ENCODE measurements at regions not wholly inside any gene's neighbourhood (a gene's known extent, or its start where the extent isn't known, plus 50 kb on each side); places are given as distances from the start of the nearest gene placed in this dataset.

GRCh38 chr1:56298866-56299265 is 280.5 kb downstream of the PLPP3 start:
- Histone ChIP-seq H3K27ac (ENCODE audit: low read length) (no peak overlapping the region), H3K9me3 (ENCODE audit: control insufficient read depth, insufficient read depth, low read length) (no peaks in the 10 kb centered on the region), H3K4me1 (ENCODE audit: control insufficient read depth, insufficient read depth, low read length) (no peaks in the 10 kb centered on the region), H3K27me3 (ENCODE audit: control insufficient read depth, insufficient read depth, low read length) (no peaks in the 10 kb centered on the region), H3K36me3 (ENCODE audit: control insufficient read depth, insufficient read depth, low read length) (no peaks in the 10 kb centered on the region), H3K4me3 (ENCODE audit: low read length) (no peak overlapping the region)
- WGBS (ENCODE audit: insufficient coverage, insufficient read length), result no CpG with 5 or more reads among the region's 2 CpGs
- DNase-seq (ENCODE audit: low read depth, low spot score), result no peak

DNA sequence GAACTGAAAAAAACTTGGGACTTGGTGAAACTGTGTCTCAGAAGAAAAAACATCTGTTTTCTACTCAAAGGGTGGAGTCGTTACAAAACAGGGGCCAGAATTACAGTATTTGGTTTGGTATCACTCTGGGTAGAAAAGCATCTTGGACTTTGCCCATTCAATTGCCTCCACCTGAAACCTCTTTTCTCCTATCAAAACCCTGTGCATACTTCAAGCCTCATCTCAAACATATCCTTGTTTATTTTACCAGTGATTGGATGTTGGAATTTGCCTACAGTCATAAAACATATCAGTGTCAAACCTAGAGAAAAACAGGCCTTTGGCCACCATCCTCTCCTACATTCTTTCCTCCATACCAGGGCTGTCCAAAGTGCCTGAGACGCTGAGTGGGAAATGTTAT is 281.5 kb downstream of the PLPP3 start:
- H3K4me1 ChIP-seq (ENCODE audit: control insufficient read depth, insufficient read depth, low read length), result no peaks in the 10 kb centered on the region
- no peak for DNase-seq (ENCODE audit: low read depth, low spot score)
- no CpG with 5 or more reads among the region's 2 CpGs for WGBS (ENCODE audit: insufficient coverage, insufficient read length)

DNA sequence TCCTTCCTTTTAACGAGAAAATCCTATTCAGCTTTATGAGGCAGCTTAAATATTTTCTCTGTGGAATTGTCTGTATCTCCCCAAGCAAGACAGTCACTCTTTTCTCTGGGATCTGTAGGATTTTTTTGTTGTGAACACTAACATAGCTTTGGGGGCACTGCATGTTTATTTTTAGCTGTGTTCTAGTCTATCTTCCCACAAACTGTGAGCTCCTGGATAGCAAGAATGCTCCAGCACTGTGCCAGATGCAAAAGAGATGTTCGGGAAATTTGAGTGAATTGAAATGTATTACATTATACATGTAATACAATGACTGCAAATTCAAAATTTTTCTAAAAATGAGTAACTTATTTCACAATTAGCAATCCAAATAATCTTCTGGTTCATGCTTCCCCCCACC is 282.2 kb downstream of the PLPP3 start:
- Histone ChIP-seq H3K27ac (ENCODE audit: low read length) (no peak overlapping the region), H3K9me3 (ENCODE audit: control insufficient read depth, insufficient read depth, low read length) (no peaks in the 10 kb centered on the region), H3K4me1 (ENCODE audit: control insufficient read depth, insufficient read depth, low read length) (no peaks in the 10 kb centered on the region), H3K36me3 (ENCODE audit: control insufficient read depth, insufficient read depth, low read length) (no peaks in the 10 kb centered on the region), H3K27me3 (ENCODE audit: control insufficient read depth, insufficient read depth, low read length) (no peaks in the 10 kb centered on the region), H3K4me3 (ENCODE audit: low read length) (no peak overlapping the region)
- no peak for DNase-seq (ENCODE audit: low read depth, low spot score)
- no CpG with 5 or more reads among the region's 2 CpGs for WGBS (ENCODE audit: insufficient coverage, insufficient read length)

More for the DNA sequence above, 281.5 kb downstream of the PLPP3 start:
- no peaks in the 10 kb centered on the region for H3K27me3 ChIP-seq (ENCODE audit: control insufficient read depth, insufficient read depth, low read length)
- no peaks in the 10 kb centered on the region for H3K9me3 ChIP-seq (ENCODE audit: control insufficient read depth, insufficient read depth, low read length)
- H3K27ac ChIP-seq (ENCODE audit: low read length), result no peak overlapping the region
- H3K4me3 ChIP-seq (ENCODE audit: low read length), result no peak overlapping the region
- no peaks in the 10 kb centered on the region for H3K36me3 ChIP-seq (ENCODE audit: control insufficient read depth, insufficient read depth, low read length)

DNA sequence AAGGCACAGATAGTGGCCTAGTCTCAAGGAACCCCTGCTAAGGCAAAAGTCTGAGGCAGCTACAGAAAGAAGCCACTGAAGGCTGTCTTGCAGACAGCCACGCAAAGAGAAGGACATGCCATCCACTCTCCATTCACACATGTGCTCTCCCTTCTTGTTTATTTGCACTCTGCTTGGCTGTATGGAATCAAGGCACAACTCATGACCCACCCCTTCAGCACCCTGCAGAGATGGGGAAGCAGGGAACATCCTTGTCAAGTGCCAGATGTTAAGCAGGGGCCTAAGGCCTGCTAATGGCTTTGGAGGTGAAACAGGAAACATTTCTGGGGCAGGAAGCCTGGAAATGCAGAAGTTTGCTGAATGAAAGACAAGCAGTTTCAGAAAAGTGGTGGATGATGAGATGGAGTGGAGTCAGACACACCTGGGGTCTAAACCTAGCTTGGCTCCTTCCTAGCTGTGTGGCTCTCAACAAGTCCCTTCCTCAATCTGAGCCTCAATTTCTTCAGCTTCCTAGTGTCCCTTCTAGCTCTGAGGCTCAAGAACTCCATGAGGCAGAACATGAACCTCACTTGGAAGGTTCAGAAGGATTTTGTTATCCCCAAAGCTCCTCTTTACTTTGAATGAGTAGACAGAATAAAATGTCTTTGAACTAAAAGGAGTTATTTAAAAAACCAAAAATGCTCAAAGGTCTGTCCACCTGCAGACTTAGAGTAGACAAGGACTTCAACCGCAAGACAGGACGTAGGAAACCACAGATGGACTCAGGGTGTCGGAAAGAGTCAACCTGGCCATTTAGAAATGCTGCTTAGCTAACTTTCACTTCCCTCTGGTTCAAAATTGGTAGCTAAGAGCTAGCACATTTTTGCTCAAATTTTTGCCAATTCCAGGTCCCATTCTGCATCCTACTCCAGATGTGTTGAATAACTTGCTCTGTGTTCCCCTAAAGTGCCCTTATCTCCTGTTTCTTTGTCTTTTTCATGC is 283.1 kb downstream of the PLPP3 start:
- H3K4me3 ChIP-seq (ENCODE audit: low read length), result no peak overlapping the region
- H3K4me1 ChIP-seq (ENCODE audit: control insufficient read depth, insufficient read depth, low read length), result no peaks in the 10 kb centered on the region
- no CpG with 5 or more reads among the region's 4 CpGs for WGBS (ENCODE audit: insufficient coverage, insufficient read length)
- H3K27me3 ChIP-seq (ENCODE audit: control insufficient read depth, insufficient read depth, low read length), result no peaks in the 10 kb centered on the region
- H3K36me3 ChIP-seq (ENCODE audit: control insufficient read depth, insufficient read depth, low read length), result no peaks in the 10 kb centered on the region
- H3K9me3 ChIP-seq (ENCODE audit: control insufficient read depth, insufficient read depth, low read length), result no peaks in the 10 kb centered on the region
- H3K27ac ChIP-seq (ENCODE audit: low read length), result no peak overlapping the region
- no peak for DNase-seq (ENCODE audit: low read depth, low spot score)

GRCh38 chr1:56291374-56291919 is 287.9 kb downstream of the PLPP3 start:
- Histone ChIP-seq H3K27ac (ENCODE audit: low read length) (no peak overlapping the region), H3K4me1 (ENCODE audit: control insufficient read depth, insufficient read depth, low read length) (no peaks in the 10 kb centered on the region), H3K27me3 (ENCODE audit: control insufficient read depth, insufficient read depth, low read length) (no peaks in the 10 kb centered on the region), H3K36me3 (ENCODE audit: control insufficient read depth, insufficient read depth, low read length) (no peaks in the 10 kb centered on the region), H3K4me3 (ENCODE audit: low read length) (no peak overlapping the region), H3K9me3 (ENCODE audit: control insufficient read depth, insufficient read depth, low read length) (no peaks in the 10 kb centered on the region)
- DNase-seq (ENCODE audit: low read depth, low spot score), result no peak
- no CpG with 5 or more reads among the region's 5 CpGs for WGBS (ENCODE audit: insufficient coverage, insufficient read length)

GRCh38 chr1:56289260-56289659 is 290.1 kb downstream of the PLPP3 start:
- DNase-seq (ENCODE audit: low read depth, low spot score), result no peak
- no peaks in the 10 kb centered on the region for H3K4me1 ChIP-seq (ENCODE audit: control insufficient read depth, insufficient read depth, low read length)
- no peaks in the 10 kb centered on the region for H3K9me3 ChIP-seq (ENCODE audit: control insufficient read depth, insufficient read depth, low read length)
- H3K36me3 ChIP-seq (ENCODE audit: control insufficient read depth, insufficient read depth, low read length), result no peaks in the 10 kb centered on the region
- H3K27ac ChIP-seq (ENCODE audit: low read length), result no peak overlapping the region
- no CpG with 5 or more reads among the region's 1 CpG for WGBS (ENCODE audit: insufficient coverage, insufficient read length)
- no peak overlapping the region for H3K4me3 ChIP-seq (ENCODE audit: low read length)
- no peaks in the 10 kb centered on the region for H3K27me3 ChIP-seq (ENCODE audit: control insufficient read depth, insufficient read depth, low read length)

- WGBS (ENCODE audit: insufficient coverage, insufficient read length), result no CpG with 5 or more reads among the region's 5 CpGs
- no peak overlapping the region for H3K27ac ChIP-seq (ENCODE audit: low read length)
- no peak for DNase-seq (ENCODE audit: low read depth, low spot score)
These were observed 291.6 kb downstream of the PLPP3 start for GRCh38 chr1:56287721-56288120.

GRCh38 chr1:56286956-56287355 is 292.4 kb downstream of the PLPP3 start:
- no peak overlapping the region for H3K27ac ChIP-seq (ENCODE audit: low read length)
- DNase-seq (ENCODE audit: low read depth, low spot score), result no peak
- WGBS (ENCODE audit: insufficient coverage, insufficient read length), result no CpG with 5 or more reads among the region's 1 CpG

More at GRCh38 chr1:56287721-56288120, 291.6 kb downstream of the PLPP3 start:
- H3K4me3 ChIP-seq (ENCODE audit: low read length), result no peak overlapping the region
- H3K36me3 ChIP-seq (ENCODE audit: control insufficient read depth, insufficient read depth, low read length), result no peaks in the 10 kb centered on the region
- H3K27me3 ChIP-seq (ENCODE audit: control insufficient read depth, insufficient read depth, low read length), result no peaks in the 10 kb centered on the region
- H3K4me1 ChIP-seq (ENCODE audit: control insufficient read depth, insufficient read depth, low read length), result no peaks in the 10 kb centered on the region
- H3K9me3 ChIP-seq (ENCODE audit: control insufficient read depth, insufficient read depth, low read length), result no peaks in the 10 kb centered on the region

DNA sequence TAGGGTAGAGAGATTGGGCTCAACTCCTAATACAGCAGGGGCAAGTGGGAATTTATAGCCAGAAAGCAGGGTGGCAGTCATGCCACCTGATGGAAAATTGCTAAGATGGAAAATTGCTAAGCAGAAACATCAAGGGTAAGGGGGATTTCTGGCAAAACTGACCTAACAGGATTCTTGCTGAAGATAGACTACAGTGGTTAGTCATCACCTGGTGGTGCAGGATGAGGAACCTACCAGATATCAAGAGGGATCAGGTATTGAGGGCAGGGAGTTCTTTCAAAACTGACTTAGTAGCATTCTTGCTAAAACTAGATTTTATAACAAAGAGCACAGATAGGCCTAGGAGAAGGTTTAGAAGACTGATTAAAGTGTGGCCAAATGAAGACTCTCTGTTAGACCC is 292.9 kb downstream of the PLPP3 start:
- Histone ChIP-seq H3K27ac (ENCODE audit: low read length) (no peak overlapping the region), H3K27me3 (ENCODE audit: control insufficient read depth, insufficient read depth, low read length) (no peaks in the 10 kb centered on the region), H3K9me3 (ENCODE audit: control insufficient read depth, insufficient read depth, low read length) (no peaks in the 10 kb centered on the region), H3K4me3 (ENCODE audit: low read length) (no peak overlapping the region), H3K36me3 (ENCODE audit: control insufficient read depth, insufficient read depth, low read length) (no peaks in the 10 kb centered on the region), H3K4me1 (ENCODE audit: control insufficient read depth, insufficient read depth, low read length) (no peaks in the 10 kb centered on the region)
- no peak for DNase-seq (ENCODE audit: low read depth, low spot score)

More at GRCh38 chr1:56286956-56287355, 292.4 kb downstream of the PLPP3 start:
- Histone ChIP-seq H3K27me3 (ENCODE audit: control insufficient read depth, insufficient read depth, low read length) (no peaks in the 10 kb centered on the region), H3K9me3 (ENCODE audit: control insufficient read depth, insufficient read depth, low read length) (no peaks in the 10 kb centered on the region), H3K36me3 (ENCODE audit: control insufficient read depth, insufficient read depth, low read length) (no peaks in the 10 kb centered on the region), H3K4me3 (ENCODE audit: low read length) (no peak overlapping the region), H3K4me1 (ENCODE audit: control insufficient read depth, insufficient read depth, low read length) (no peaks in the 10 kb centered on the region)

- no peak for DNase-seq (ENCODE audit: low read depth, low spot score)
- Histone ChIP-seq H3K4me3 (ENCODE audit: low read length) (no peak overlapping the region), H3K9me3 (ENCODE audit: control insufficient read depth, insufficient read depth, low read length) (no peaks in the 10 kb centered on the region), H3K27ac (ENCODE audit: low read length) (no peak overlapping the region), H3K27me3 (ENCODE audit: control insufficient read depth, insufficient read depth, low read length) (no peaks in the 10 kb centered on the region), H3K4me1 (ENCODE audit: control insufficient read depth, insufficient read depth, low read length) (no peaks in the 10 kb centered on the region), H3K36me3 (ENCODE audit: control insufficient read depth, insufficient read depth, low read length) (no peaks in the 10 kb centered on the region)
- WGBS (ENCODE audit: insufficient coverage, insufficient read length), result no CpG with 5 or more reads among the region's 4 CpGs
These were observed 293.6 kb downstream of the PLPP3 start for GRCh38 chr1:56285554-56286402.
